Activated naive CD8-positive, alpha-beta T cell treated with anti-CD3 and anti-CD28 coated beads, Interleukin-2, amount 10 ng/mL, durations not matched to agents 7 days and 5 days (primary cell): ENCODE measurements at regions not wholly inside any gene's neighbourhood (a gene's known extent, or its start where the extent isn't known, plus 50 kb on each side); places are given as distances from the start of the nearest gene placed in this dataset.

ENCODE experiments used
- ATAC-seq: fragments of 150-1000 bp; cut with Tn5 transposase; one replicate; pipeline ENCODE4 v1.10.0; 2021; ENCODE audit warnings: low read depth, moderate library complexity
- POLR2A ChIA-PET: fragments of 350-600 bp; sonication (Branson Sonifier 250); formaldehyde crosslinking; loops from one replicate; lab custom pipeline; 2021; ENCODE audit warnings: antibody characterized with exemption; lab: Charles Lee
- DNase-seq: peaks from one replicate; pipeline ENCODE4 v3.0.0; 2021
- H3K27ac Mint-ChIP-seq: one replicate; pipeline ENCODE4 v1.8.0; 2022; ENCODE audit warnings: mild to moderate bottlenecking, mixed read lengths
- H3K27me3 Mint-ChIP-seq: one replicate; pipeline ENCODE4 v1.8.0; 2022; ENCODE audit warnings: mild to moderate bottlenecking, moderate library complexity, mixed read lengths
- H3K36me3 Mint-ChIP-seq: one replicate; pipeline ENCODE4 v1.8.0; 2021; ENCODE audit warnings: mild to moderate bottlenecking, mixed read lengths
- H3K4me1 Mint-ChIP-seq: one replicate; pipeline ENCODE4 v1.8.0; 2021; ENCODE audit warnings: mixed read lengths
- H3K4me3 Mint-ChIP-seq: one replicate; pipeline ENCODE4 v1.8.0; 2022; ENCODE audit warnings: mild to moderate bottlenecking, moderate library complexity, mixed read lengths
- H3K9me3 Mint-ChIP-seq: one replicate; pipeline ENCODE4 v1.8.0; 2021; ENCODE audit warnings: mixed read lengths

- POLR2A ChIA-PET: no interaction called here
- no peak for ATAC-seq
- Mint-ChIP-seq H3K27ac (no peak overlapping the region), H3K4me1 (no peaks in the 10 kb centered on the region), H3K9me3 (no peaks in the 10 kb centered on the region), H3K4me3 (no peak overlapping the region), H3K27me3 (no peaks in the 10 kb centered on the region), H3K36me3 (no peaks in the 10 kb centered on the region)
- no peak for DNase-seq
Observed at GRCh38 chr20:60808003-60808672, 443.9 kb upstream of the CDH4 start.

- Mint-ChIP-seq H3K9me3 (no peaks in the 10 kb centered on the region), H3K27me3 (no peaks in the 10 kb centered on the region), H3K27ac (no peak overlapping the region), H3K36me3 (no peaks in the 10 kb centered on the region), H3K4me3 (no peak overlapping the region), H3K4me1 (no peaks in the 10 kb centered on the region)
- no peak for ATAC-seq
- DNase-seq: no peak
- POLR2A ChIA-PET: no interaction called here
Observed at GRCh38 chr20:60808701-60809100, 443.4 kb upstream of the CDH4 start.

- no peak for DNase-seq
- no peaks in the 10 kb centered on the region for H3K36me3 Mint-ChIP-seq
- no peaks in the 10 kb centered on the region for H3K4me1 Mint-ChIP-seq
- no peak for ATAC-seq
- H3K4me3 Mint-ChIP-seq: no peak overlapping the region
- no peak overlapping the region for H3K27ac Mint-ChIP-seq
- H3K27me3 Mint-ChIP-seq: no peaks in the 10 kb centered on the region
- H3K9me3 Mint-ChIP-seq: no peaks in the 10 kb centered on the region
- POLR2A ChIA-PET: no interaction called here
Observed at GRCh38 chr20:60810561-60810960, 441.5 kb upstream of the CDH4 start.

- Mint-ChIP-seq H3K4me3 (no peak overlapping the region), H3K36me3 (no peaks in the 10 kb centered on the region), H3K27me3 (peaks cover 2% of the 10 kb centered on the region), H3K9me3 (no peaks in the 10 kb centered on the region), H3K4me1 (no peaks in the 10 kb centered on the region), H3K27ac (no peak overlapping the region)
- DNase-seq (no peak), ATAC-seq (no peak)
- POLR2A ChIA-PET: no interaction called here
Observed at GRCh38 chr20:60812561-60812960, 439.5 kb upstream of the CDH4 start.

GRCh38 chr20:60813066-60813465 lies 439.0 kb upstream of the CDH4 start:
- DNase-seq (no peak), ATAC-seq (no peak)
- H3K4me3 Mint-ChIP-seq: no peak overlapping the region
- H3K4me1 Mint-ChIP-seq: no peaks in the 10 kb centered on the region
- no peaks in the 10 kb centered on the region for H3K9me3 Mint-ChIP-seq
- POLR2A ChIA-PET: no interaction called here
- peaks cover 2% of the 10 kb centered on the region for H3K27me3 Mint-ChIP-seq
- no peak overlapping the region for H3K27ac Mint-ChIP-seq
- no peaks in the 10 kb centered on the region for H3K36me3 Mint-ChIP-seq

GRCh38 chr20:60815656-60816055 lies 436.4 kb upstream of the CDH4 start:
- Mint-ChIP-seq H3K36me3 (no peaks in the 10 kb centered on the region), H3K4me1 (peaks cover 2% of the 10 kb centered on the region), H3K27me3 (peaks cover 5% of the 10 kb centered on the region), H3K27ac (no peak overlapping the region), H3K9me3 (no peaks in the 10 kb centered on the region), H3K4me3 (no peak overlapping the region)
- no peak for DNase-seq
- ATAC-seq: no peak
- POLR2A ChIA-PET: no interaction called here

GRCh38 chr20:60816901-60817300 lies 435.2 kb upstream of the CDH4 start:
- POLR2A ChIA-PET: no interaction called here

GRCh38 chr20:60817891-60818290 lies 434.2 kb upstream of the CDH4 start:
- H3K4me1 Mint-ChIP-seq: peaks cover 6% of the 10 kb centered on the region
- peaks cover 4% of the 10 kb centered on the region for H3K9me3 Mint-ChIP-seq
- DNase-seq (no peak), ATAC-seq (no peak)
- POLR2A ChIA-PET: no interaction called here
- H3K27ac Mint-ChIP-seq: no peak overlapping the region
- H3K27me3 Mint-ChIP-seq: peaks cover 5% of the 10 kb centered on the region
- H3K36me3 Mint-ChIP-seq: no peaks in the 10 kb centered on the region
- H3K4me3 Mint-ChIP-seq: no peak overlapping the region

More at GRCh38 chr20:60816901-60817300, 435.2 kb upstream of the CDH4 start:
- Mint-ChIP-seq H3K27ac (no peak overlapping the region), H3K4me3 (no peak overlapping the region), H3K4me1 (peaks cover 6% of the 10 kb centered on the region), H3K9me3 (peaks cover 3% of the 10 kb centered on the region), H3K27me3 (peaks cover 5% of the 10 kb centered on the region), H3K36me3 (no peaks in the 10 kb centered on the region)
- DNase-seq (no peak), ATAC-seq (no peak)

GRCh38 chr20:60819511-60819910 lies 432.6 kb upstream of the CDH4 start:
- Mint-ChIP-seq H3K9me3 (peaks cover 4% of the 10 kb centered on the region), H3K4me3 (no peak overlapping the region)

GRCh38 chr20:60820149-60820548 lies 431.9 kb upstream of the CDH4 start:
- Mint-ChIP-seq H3K4me3 (no peak overlapping the region), H3K27me3 (peaks cover 5% of the 10 kb centered on the region)

More at GRCh38 chr20:60819511-60819910, 432.6 kb upstream of the CDH4 start:
- H3K4me1 Mint-ChIP-seq: peaks cover 6% of the 10 kb centered on the region
- DNase-seq (no peak), ATAC-seq (no peak)
- peaks cover 5% of the 10 kb centered on the region for H3K27me3 Mint-ChIP-seq
- POLR2A ChIA-PET: no interaction called here
- no peaks in the 10 kb centered on the region for H3K36me3 Mint-ChIP-seq
- no peak overlapping the region for H3K27ac Mint-ChIP-seq

GRCh38 chr20:60820918-60821317 lies 431.1 kb upstream of the CDH4 start:
- H3K27ac Mint-ChIP-seq: no peak overlapping the region
- peaks cover 5% of the 10 kb centered on the region for H3K27me3 Mint-ChIP-seq
- H3K4me1 Mint-ChIP-seq: peaks cover 6% of the 10 kb centered on the region
- no peak overlapping the region for H3K4me3 Mint-ChIP-seq
- no peak for DNase-seq
- no peaks in the 10 kb centered on the region for H3K36me3 Mint-ChIP-seq
- POLR2A ChIA-PET: no interaction called here
- H3K9me3 Mint-ChIP-seq: peaks cover 5% of the 10 kb centered on the region
- ATAC-seq: no peak

More at GRCh38 chr20:60820149-60820548, 431.9 kb upstream of the CDH4 start:
- Mint-ChIP-seq H3K36me3 (no peaks in the 10 kb centered on the region), H3K9me3 (peaks cover 5% of the 10 kb centered on the region), H3K4me1 (peaks cover 6% of the 10 kb centered on the region), H3K27ac (no peak overlapping the region)
- ATAC-seq: no peak
- DNase-seq: no peak
- POLR2A ChIA-PET: no interaction called here

GRCh38 chr20:60822699-60823607 lies 429.1 kb upstream of the CDH4 start:
- POLR2A ChIA-PET: no interaction called here
- Mint-ChIP-seq H3K36me3 (no peaks in the 10 kb centered on the region), H3K27ac (no peak overlapping the region), H3K4me3 (no peak overlapping the region), H3K27me3 (peaks cover 2% of the 10 kb centered on the region), H3K4me1 (peaks cover 6% of the 10 kb centered on the region), H3K9me3 (peaks cover 5% of the 10 kb centered on the region)
- ATAC-seq (no peak), DNase-seq (no peak)

GRCh38 chr20:60835876-60836275 lies 416.2 kb upstream of the CDH4 start:
- Mint-ChIP-seq H3K36me3 (no peaks in the 10 kb centered on the region), H3K27me3 (peaks cover 2% of the 10 kb centered on the region), H3K27ac (no peak overlapping the region), H3K4me1 (no peaks in the 10 kb centered on the region), H3K9me3 (no peaks in the 10 kb centered on the region), H3K4me3 (no peak overlapping the region)
- no peak for ATAC-seq
- DNase-seq: no peak
- POLR2A ChIA-PET: no interaction called here
